Left hindlimb (tissue), 1 donor: ENCODE measurements at regions not wholly inside any gene's neighbourhood (a gene's known extent, or its start where the extent isn't known, plus 50 kb on each side); places are given as distances from the start of the nearest gene placed in this dataset.

Source experiments
- DNase-seq: peaks from one replicate; pipeline ENCODE4 v3.0.0-alpha.2; 2018

DNA sequence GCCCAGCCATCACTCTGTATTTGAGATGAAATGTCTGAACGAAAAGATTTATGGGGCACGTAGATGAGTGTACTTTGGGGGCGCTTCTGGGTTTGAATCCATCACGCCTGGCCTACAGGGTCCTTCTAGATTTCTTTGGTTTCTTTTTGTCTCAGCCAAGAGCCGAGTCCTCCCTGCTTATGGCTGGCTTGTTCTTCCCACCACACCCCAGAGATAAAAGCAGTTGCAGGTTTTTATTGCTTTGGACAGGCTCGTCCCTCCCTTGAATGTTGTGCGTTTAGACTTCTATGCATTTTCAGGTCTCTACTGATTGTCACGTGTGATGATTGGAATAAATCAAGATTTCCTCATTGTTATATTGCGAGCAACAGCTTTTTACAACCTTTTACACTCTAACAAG lies 104.8 kb upstream of the CHRNA7 start:
- DNase-seq, result no peak

DNA sequence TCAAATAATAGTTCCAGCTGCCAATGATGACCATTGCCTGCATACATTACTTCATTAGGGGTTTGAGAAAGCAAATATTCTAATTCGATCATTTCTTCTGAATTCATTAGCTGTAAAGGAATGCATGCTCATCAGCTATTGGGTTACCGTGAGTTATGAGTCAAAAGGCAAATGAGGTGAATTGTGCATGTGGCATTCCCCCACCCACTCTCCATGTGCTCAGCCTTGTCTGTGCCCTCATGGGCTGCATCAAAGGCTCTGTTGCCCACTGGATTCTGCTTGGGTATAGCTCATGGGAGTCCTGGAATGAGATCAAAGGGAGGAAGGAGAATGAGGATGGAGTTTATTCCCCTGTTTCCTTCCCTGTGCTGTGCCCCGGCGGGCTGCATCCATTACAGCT lies 99.3 kb upstream of the CHRNA7 start:
- DNase-seq, result no peak

DNA sequence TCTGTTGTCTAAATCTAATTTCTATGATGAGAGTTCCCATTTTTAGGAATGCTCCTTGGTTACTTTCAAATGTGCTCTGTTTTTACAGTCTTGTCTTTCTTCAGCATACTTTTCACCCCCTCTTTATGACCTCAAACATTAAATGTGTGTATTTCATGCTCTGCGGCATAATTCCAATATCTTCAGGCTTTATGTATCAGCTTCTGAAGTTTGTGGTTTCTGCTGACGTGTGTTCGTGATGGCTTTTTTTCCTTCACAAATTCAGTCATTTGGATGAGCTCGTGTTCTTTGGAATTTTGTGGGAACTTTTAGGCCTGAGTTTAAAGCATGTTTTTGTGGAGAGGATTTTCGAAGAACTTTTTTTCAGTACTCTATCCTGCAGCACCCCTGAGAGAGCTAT lies 97.7 kb upstream of the CHRNA7 start:
- no peak for DNase-seq

DNA sequence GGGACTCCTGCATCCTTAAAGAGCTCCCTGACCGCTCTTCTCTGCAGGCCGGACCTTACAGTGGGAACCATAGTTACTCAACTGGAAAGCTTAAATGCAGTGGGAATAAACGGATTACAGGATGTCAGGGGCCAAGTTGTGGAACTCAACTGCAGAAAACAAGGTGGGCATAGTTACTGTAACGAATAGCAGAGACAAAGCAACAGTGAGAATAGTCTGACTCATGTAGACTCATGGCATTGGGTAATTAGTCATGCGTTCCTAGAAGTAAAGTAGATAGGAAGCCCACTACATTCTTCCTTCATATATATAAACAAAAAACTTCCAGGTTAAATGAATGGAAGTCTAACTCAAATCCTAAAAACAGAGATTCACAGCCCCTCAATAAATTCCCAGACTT lies 95.5 kb upstream of the CHRNA7 start:
- DNase-seq, result no peak

DNA sequence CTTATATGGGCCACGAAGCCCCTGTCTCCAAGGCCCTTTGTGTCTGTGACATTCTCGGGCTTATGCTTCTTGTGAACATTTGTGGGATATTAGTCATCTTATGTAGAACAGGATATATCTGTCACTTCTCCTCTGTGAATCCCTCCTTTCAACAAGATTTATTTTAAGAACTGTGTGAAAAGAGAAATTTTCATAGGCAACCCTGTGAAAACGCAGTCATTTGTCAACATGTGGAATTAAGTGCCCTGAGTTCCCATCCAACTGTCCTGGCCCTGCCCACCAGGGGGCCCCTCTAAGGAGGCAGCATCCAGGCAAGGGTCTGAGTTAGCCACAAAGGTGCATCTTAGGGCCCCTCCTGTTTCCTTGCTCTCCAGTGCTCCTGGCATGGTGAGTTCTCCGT lies 76.8 kb upstream of the CHRNA7 start:
- DNase-seq, result no peak

DNA sequence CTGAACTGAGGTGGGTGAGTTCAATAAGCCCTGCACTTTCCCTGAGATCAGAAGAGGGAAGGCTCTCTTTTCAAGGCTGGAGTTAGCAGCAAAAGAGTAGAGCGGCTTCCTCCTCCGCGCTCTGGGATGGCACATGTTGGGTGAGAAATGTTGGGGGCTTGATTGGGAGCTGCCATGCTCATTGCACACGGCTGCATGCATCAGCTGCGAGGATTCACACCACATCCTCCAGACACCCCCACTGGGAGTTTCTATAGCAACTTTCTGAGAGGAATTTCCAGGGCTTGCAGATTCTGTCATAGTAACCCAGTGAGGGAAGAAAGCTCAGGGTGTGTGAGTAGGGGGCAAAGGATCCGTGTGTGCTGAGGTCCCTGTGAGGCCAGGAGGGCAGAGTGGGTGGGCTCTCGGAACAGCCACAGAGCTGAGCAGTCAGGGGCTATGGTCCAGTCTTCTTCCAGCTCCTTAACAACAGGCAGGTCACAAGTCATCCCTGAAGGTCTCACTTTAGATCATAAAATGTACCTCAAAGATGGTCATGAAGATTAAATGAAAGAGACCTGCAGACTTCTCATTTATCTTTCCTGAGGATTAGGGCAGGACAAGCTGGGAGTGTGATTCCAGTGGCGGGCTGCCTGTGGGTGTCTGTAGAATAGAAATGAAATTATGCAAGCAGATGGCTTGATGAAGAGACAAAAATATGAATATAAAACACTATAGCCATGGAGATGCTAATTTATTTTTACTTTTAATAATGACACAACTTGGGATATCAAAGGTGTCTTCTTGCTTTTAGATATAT lies 75.7 kb upstream of the CHRNA7 start:
- DNase-seq, result no peak

DNA sequence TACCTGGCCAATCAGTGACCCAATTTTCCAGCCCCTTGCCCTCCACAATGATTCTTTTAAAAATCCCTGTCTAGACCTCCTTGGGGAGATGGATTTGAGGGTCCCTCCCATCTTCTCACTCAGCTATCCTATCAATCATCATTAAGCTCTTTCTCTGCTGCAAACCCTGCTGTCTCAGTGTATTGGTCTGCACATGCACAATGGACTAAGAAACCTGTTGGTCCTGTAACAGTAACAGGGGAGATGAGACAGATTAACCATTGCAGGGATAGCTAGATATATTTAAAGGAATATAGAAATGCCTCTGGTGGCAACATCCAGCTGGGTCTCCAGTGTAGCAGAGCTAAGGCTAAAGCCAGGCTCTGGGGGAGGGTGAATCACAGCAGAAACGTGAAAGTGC lies 74.6 kb upstream of the CHRNA7 start:
- DNase-seq, result no peak

DNA sequence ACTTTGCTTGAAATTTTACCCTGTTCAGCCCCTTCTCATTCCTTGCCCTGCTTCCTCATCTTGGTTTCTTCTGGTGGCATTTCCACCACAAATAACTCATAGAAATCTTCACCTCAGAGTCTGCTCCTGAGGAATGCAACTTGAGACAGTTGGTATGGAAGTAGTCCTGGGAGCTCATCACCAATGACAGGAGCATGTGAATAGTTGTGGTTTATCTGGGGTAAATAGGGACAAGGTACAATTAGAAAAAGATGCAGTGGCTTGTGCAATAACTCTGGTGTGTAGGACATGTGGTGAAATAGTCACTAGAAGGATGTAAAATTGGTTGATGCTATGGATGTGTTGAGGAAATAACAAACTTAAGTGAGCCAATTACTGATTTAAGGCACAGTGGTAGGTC lies 72.7 kb upstream of the CHRNA7 start:
- no peak for DNase-seq

DNA sequence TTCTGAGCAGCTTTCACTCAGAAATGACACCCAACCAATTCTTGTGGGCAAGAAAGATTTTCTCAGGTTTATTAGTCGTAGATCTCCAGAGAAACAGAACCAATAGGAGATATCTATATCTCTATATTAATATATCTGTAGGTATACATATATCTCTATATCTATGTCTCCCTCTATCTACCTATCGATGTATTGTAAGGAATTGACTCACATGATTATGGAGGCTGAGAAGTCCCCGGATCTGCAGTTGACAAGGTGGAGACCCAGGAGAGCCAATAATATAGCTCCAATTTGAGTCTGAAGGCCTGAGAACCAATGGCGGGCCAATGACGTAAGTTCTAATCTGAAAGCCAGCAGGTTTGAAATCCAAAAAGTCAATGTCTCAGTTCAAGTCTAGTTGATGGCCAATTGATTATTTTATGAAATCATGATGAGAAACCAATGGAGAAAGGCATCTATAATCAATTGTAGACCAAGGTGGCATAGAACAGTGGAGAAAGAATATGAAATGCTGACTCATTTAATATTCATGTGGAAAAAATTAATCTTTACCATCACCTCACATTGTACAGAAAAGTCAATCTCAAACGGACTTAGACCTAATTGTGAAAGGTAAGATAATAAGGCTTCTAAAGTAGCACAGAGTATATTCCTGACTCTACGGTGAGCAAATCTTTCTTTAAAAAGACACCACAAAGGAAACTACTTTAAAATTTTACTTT lies 65.6 kb upstream of the CHRNA7 start:
- no peak for DNase-seq

DNA sequence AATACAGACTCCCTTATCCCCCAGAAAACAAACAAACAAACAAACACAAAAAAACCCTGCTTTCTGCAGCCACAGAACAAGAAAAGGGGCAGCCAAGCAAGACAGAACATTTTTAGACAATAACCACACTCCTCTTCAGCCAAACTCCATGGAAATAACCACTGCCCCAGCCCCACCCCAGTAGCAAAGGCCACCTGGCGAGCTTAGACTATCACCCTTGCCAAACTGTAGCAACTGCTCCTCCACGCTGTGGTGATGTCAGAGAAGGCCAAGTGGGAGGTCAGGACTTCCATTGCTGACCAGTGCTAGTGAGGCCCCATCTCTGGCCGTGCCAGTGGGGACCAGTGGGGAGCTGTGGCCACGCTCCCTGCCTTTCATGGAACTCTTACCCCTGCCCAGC lies 60.3 kb upstream of the CHRNA7 start:
- DNase-seq, result no peak

DNA sequence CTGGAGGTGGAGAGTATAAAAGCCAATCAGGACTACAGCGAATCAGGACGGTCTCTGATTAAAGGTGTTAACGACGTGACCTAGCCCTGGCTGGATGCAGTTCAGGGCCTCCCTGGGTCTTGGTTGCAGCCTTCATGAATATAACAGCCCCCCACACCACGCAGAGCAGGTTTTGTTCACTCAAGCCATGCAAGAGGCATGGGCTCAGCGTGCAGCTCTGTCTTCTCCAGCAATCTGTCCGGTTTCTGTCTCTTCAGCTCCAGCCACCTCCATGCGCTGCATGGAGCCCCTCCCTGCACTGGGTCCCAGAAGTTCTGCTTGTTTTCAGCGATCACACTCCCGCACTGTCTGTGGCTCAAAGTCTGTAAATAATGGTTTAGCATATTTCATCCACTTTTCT lies 57.1 kb upstream of the CHRNA7 start:
- no peak for DNase-seq

DNA sequence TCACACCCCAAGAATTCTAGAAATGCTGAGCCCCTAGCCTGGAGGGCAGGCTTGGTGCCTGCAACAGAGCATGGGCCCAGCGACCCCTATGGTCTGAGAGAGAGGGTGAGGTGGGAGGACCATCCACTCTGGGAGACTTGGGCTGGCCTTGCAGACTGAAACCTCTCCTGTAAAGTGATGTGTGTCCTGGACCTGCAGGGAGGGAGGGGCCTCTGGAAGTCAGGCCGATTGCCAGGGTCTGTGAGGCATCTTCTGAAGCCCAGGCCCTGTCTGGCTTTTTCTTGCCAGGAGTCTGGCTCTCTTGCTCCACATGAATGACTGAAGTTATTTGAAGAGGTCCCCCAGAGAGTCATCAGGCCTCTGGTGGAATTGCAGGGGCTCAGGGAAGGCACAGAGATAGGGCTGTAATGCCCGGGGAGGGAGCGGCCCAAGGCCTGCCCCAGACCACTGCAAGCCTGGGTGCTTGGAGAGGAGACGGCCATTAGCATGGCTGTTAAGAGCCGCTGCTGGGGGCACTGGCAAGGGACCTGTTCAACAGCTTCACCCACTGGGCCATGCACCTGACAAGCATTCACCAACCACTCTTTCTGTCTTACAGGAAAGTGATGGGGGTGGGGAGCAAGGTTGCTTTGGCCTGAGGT lies 56.0 kb upstream of the CHRNA7 start:
- DNase-seq, result no peak

DNA sequence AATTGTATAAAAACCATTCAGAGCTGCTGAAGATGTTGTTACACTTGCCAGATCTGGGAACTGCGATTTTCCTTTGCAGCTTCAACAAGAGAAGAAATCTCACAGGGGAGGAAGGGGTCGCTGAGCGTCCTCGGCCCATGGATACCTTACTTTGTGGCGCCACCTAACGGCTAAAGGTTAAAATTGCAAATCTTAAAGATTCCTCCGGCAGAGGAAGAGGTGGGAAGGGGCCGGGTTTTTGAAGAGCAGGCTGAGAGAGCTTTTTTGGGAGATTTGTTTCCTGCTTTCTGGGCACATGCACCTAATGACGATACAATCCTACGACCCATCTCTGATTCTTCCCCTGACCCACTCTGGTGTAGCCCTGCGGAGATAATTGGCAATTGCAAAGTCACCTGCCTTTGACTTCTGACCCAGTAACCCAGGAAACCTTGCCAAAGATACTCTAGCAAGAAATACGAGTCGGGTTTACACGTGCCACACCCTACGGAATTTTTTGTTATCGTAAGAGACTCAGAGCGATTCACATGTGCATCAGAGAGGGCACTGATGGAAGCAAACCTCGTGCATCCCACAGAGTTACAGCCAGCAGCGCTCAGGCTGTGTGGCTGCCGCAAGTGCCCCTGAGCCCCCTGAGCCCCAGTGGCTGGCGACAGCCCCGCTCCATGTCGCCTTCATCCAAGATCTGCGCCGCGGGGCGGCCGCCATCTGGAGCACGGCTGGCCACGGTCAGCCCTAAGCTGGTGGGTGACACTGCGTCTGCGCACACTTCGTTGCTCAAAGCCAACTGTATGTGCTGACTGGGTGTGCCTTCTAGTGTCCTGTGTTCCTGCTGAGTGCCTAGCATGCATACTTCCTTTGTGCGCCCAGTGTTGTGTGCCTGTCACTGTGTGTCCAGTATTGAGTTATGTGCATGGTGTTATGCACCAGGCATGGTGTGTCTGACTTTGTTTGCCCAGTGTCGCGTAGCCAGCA lies 55.2 kb upstream of the CHRNA7 start:
- no peak for DNase-seq

DNA sequence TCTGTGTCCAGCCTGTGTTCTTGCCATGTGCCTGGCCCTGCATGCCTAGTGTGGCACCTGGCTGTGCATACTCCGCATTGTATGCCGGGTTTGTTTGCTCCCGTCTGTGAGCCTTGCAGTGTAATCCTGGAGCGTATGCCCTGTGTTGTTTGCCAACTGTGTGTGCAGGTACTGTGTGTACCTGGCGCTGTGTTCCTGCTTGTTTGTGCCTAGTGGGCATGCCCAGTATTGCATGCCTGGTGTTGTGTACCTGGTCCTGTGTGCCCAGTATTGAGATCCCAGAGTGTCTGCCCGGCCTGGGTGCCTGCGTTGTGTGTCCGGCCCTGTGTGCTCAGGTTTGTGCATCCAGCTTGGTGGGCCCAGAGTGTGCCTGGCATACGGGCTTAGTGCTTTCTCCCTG lies 54.5 kb upstream of the CHRNA7 start:
- DNase-seq, result no peak

DNA sequence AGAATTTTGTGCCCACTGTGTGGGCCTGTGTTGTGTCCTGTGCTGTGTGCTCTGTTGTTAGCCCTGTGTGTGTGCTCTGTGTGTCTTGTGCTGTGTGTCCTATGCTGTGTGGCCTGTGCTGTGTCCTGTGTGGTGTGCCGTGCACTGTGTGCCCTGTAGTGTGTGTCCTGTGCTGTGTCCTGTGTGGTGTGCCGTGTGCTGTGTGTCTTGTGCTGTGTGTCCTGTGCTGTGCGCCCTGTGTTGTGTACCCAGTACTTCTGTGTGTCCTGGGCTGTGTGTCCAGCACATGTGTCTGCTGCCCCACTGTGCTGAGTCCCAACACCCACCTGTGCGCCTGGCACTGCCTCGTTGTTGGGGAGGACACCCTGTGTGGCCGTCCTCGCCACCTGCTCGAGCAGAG lies 53.2 kb upstream of the CHRNA7 start:
- no peak for DNase-seq

DNA sequence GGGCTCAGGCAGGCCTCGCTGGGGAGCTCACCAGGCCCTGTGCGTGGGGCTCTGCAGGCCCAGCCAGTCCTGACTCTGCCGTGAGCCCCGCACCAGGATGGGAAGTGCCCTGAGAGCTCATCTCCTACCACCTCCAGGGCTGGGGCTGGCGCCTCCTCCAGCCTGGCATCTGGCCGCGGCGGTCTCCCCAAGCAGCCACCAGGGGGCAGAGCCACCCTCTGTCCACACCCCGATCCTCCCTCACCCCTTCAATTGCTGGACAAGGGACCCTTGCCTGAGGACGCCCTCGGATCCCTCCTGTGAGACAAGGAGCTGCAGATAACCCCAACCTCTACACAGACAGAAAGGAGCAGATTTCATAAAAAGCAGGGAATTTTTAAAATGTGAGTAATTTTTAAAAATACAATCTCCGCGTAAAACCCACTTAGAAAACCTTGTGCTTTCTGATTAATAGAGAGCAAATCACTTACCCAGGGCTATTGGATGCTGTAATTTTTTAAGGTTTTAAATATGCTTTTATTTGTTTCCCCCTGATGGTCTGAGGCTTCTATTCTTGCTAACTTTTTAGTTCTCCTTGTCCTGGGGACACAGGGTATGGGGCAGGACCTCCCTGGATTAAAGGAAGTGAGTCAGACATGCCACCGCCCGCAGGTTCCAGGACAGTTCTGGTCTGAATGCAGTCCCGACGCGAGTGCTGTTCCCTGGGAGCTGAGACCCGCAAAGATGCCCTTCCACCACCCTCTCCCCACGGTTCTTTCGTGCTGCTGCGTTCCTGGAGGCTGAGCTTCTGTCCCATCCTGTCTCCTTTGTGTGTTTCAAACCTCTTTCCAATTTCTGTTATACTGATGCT lies 52.3 kb upstream of the CHRNA7 start:
- peak; percentile 59 for DNase-seq
